Erythroblast (primary cell): ENCODE measurements at regions not wholly inside any gene's neighbourhood (a gene's known extent, or its start where the extent isn't known, plus 50 kb on each side); places are given as distances from the start of the nearest gene placed in this dataset.

Source experiments
- GATA1 ChIP-seq: IDR thresholded peaks from 2 replicates; pipeline ENCODE4 v1.6.1; 2011; ENCODE audit warnings: low read depth, mild to moderate bottlenecking, control low read depth, low read length, moderate library complexity
- POLR2A ChIP-seq: IDR thresholded peaks from 2 replicates; pipeline ENCODE4 v1.6.1; 2011; ENCODE audit warnings: mild to moderate bottlenecking, low read length

DNA sequence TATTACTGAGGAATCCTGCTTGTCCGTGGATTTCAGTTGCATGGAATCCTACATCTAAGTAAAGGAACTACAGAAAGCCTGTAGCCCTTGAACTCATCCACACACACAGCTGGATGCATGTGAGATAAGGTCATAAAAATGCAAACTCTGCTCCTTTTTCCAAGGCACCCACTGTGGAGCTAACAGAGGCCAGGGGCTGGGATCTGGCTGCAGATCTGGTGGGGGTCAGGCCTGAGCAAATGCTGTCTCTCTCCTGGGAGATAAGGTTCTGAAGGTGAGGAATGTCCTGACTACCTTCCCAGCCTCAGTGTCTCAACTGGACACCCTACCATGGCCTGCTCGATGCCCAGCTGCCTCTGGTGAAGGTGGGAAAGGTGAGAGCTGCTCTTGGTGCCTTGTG, 321.5 kb downstream of the LRFN2 start:
- TF ChIP-seq POLR2A (no peak), GATA1 (no peak)
